ENCODE measurements at regions not wholly inside any gene's neighbourhood (a gene's known extent, or its start where the extent isn't known, plus 50 kb on each side); places are given as distances from the start of the nearest gene placed in this dataset.

DNA sequence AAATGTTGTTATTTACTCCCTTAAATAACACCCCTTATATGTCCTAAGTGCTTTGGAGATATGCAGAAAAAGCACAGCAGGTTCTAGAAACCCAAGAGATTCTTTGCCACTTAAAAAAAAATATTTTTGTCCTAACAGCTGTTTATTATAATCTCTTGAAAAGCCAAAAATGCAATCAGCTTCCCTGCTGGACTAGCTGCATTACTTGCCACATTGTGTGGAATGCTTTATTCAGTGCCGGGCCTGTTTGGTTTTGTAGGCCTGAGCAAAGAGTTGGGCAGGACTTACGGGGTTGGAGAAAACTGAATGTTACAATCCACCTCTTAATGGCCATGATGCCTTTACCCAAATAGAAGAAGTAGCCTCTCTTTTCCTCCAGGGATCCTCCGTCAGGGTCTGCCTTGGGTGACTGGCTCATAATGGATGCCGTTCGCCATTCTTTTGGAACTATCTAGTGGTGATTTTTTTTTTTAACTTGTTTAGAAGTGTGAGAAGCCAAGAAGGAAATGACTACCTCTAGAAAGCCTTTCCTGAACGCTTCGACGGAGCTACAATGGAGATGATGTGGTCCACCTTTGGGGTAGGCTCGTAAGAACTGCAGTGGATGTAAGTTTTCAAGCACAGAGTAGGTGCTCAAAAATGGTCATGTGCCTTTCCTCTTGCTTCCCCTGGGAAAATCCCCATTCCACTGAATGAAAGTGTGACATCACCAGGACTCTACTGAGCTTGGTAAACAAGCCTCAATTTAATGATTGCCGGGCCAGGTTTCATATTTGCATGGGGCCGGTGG is 241.3 kb upstream of the NCAM1 start:
- no peaks in the 10 kb centered on the region for H4K20me1 ChIP-seq (ENCODE audit: insufficient read depth, poor library complexity, severe bottlenecking)
- H3K4me2 ChIP-seq = no peak overlapping the region
- H3K79me2 ChIP-seq = no peaks in the 10 kb centered on the region
- TF ChIP-seq EZH2phosphoT487 (IDR thresholded peaks at IDR 0.05; ENCODE audit: low read depth, severe bottlenecking, unreplicated experiment) = no peak
- TF ChIP-seq, protein P1, sequence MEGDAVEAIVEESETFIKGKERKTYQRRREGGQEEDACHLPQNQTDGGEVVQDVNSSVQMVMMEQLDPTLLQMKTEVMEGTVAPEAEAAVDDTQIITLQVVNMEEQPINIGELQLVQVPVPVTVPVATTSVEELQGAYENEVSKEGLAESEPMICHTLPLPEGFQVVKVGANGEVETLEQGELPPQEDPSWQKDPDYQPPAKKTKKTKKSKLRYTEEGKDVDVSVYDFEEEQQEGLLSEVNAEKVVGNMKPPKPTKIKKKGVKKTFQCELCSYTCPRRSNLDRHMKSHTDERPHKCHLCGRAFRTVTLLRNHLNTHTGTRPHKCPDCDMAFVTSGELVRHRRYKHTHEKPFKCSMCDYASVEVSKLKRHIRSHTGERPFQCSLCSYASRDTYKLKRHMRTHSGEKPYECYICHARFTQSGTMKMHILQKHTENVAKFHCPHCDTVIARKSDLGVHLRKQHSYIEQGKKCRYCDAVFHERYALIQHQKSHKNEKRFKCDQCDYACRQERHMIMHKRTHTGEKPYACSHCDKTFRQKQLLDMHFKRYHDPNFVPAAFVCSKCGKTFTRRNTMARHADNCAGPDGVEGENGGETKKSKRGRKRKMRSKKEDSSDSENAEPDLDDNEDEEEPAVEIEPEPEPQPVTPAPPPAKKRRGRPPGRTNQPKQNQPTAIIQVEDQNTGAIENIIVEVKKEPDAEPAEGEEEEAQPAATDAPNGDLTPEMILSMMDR (IDR thresholded peaks at IDR 0.05; ENCODE audit: poor library complexity) = no peak
- no peak for TF ChIP-seq EZH2 (IDR thresholded peaks at IDR 0.05; ENCODE audit: borderline replicate concordance)
- no peak overlapping the region for H3K4me3 ChIP-seq
- H3K4me1 ChIP-seq (ENCODE audit: insufficient read depth) = no peaks in the 10 kb centered on the region
- no peaks in the 10 kb centered on the region for H3K9me2 ChIP-seq (replicated peaks; ENCODE audit: insufficient read depth)
- no peak for DNase-seq (ENCODE audit: low spot score)
- H2AFZ ChIP-seq = no peak overlapping the region
- 90% methylated on average over 11 of the region's 11 CpGs for WGBS (ENCODE audit: low lambda C conversion rate, missing lambda C conversion rate)
- H3K27ac ChIP-seq = no peak overlapping the region
- H3K36me3 ChIP-seq (replicated peaks; ENCODE audit: insufficient read depth, low read depth) = no peaks in the 10 kb centered on the region
- H3K9me3 ChIP-seq (ENCODE audit: low read depth) = no peaks in the 10 kb centered on the region
- H3K27me3 ChIP-seq = no peaks in the 10 kb centered on the region

DNA sequence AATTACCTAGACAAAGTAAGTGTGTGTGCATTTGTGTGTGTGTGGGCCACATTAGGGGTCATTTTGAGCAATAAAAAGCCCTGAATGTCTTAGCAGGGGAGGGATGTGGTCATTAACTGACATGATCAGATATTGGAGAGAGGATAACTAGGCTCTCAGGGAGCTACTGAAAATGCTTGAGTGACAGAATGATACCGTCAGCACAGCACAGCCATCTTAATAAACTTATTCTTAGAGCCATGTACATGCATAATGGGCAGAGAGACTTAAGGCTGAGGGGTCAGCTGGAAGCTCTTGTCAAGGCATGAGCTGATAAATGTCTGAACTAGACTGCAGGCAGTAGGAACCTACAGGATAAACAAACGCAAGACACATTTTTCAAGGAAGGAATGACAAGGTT is 239.1 kb upstream of the NCAM1 start:
- Histone ChIP-seq H3K36me3 (replicated peaks; ENCODE audit: insufficient read depth, low read depth) (no peaks in the 10 kb centered on the region), H4K20me1 (ENCODE audit: insufficient read depth, poor library complexity, severe bottlenecking) (no peaks in the 10 kb centered on the region), H3K4me1 (ENCODE audit: insufficient read depth) (no peaks in the 10 kb centered on the region), H3K4me2 (no peak overlapping the region), H3K27ac (no peak overlapping the region), H3K4me3 (no peak overlapping the region), H3K9me2 (replicated peaks; ENCODE audit: insufficient read depth) (no peaks in the 10 kb centered on the region), H3K9me3 (ENCODE audit: low read depth) (no peaks in the 10 kb centered on the region), H3K27me3 (peaks cover 10% of the 10 kb centered on the region), H3K79me2 (no peaks in the 10 kb centered on the region), H2AFZ (no peak overlapping the region)
- TF ChIP-seq, protein P1 (IDR thresholded peaks at IDR 0.05; ENCODE audit: poor library complexity) = no peak
- TF ChIP-seq EZH2 (IDR thresholded peaks at IDR 0.05; ENCODE audit: borderline replicate concordance) = no peak
- no peak for TF ChIP-seq EZH2phosphoT487 (IDR thresholded peaks at IDR 0.05; ENCODE audit: low read depth, severe bottlenecking, unreplicated experiment)
- WGBS (ENCODE audit: low lambda C conversion rate, missing lambda C conversion rate) = 67% methylated on average over 2 of the region's 2 CpGs
- DNase-seq (ENCODE audit: low spot score) = no peak

DNA sequence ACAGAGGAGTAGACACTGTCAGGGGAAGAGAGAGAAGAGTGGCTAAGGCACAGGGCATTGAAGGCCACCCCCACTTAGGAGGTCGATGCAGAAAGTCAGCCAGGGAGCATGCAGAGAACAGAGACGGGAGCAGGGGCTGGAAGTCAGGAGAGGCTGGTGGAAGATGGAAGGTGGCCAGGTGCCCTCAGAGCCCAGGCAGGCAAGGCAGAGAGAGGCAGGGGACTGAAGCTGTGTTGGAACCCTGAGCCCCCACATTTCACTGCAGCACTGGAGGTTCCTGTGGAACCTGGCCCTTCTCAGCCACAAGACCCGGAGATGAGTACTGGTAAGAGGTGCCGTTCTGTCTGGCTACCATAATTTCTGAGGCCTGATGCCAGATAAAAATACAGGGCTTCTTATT is 238.3 kb upstream of the NCAM1 start:
- H2AFZ ChIP-seq = no peak overlapping the region
- DNase-seq (ENCODE audit: low spot score) = no peak
- TF ChIP-seq, protein P1 (IDR thresholded peaks at IDR 0.05; ENCODE audit: poor library complexity) = no peak
- TF ChIP-seq EZH2phosphoT487 (IDR thresholded peaks at IDR 0.05; ENCODE audit: low read depth, severe bottlenecking, unreplicated experiment) = no peak
- no peak for TF ChIP-seq EZH2 (IDR thresholded peaks at IDR 0.05; ENCODE audit: borderline replicate concordance)
- H3K4me2 ChIP-seq = no peak overlapping the region
- no peaks in the 10 kb centered on the region for H3K36me3 ChIP-seq (replicated peaks; ENCODE audit: insufficient read depth, low read depth)
- H3K9me2 ChIP-seq (replicated peaks; ENCODE audit: insufficient read depth) = no peaks in the 10 kb centered on the region
- peaks cover 13% of the 10 kb centered on the region for H3K27me3 ChIP-seq
- no peaks in the 10 kb centered on the region for H3K79me2 ChIP-seq
- H3K4me1 ChIP-seq (ENCODE audit: insufficient read depth) = no peaks in the 10 kb centered on the region
- no peak overlapping the region for H3K4me3 ChIP-seq
- H3K9me3 ChIP-seq (ENCODE audit: low read depth) = no peaks in the 10 kb centered on the region
- no peak overlapping the region for H3K27ac ChIP-seq
- H4K20me1 ChIP-seq (ENCODE audit: insufficient read depth, poor library complexity, severe bottlenecking) = no peaks in the 10 kb centered on the region
- 78% methylated on average over 4 of the region's 4 CpGs for WGBS (ENCODE audit: low lambda C conversion rate, missing lambda C conversion rate)

Measured in hepatocyte (in vitro differentiated cells).